ENCODE measurements at regions not wholly inside any gene's neighbourhood (a gene's known extent, or its start where the extent isn't known, plus 50 kb on each side); places are given as distances from the start of the nearest gene placed in this dataset.

GRCh38 chr16:79296491-79296890, 304.0 kb downstream of the MAF start:
- no peaks in the 10 kb centered on the region for H3K9me3 ChIP-seq
- TF ChIP-seq CTCF (IDR thresholded peaks at IDR 0.05) (no peak), POLR2A (IDR thresholded peaks at IDR 0.05) (no peak)
- 73% methylated on average over 4 of the region's 4 CpGs for WGBS (ENCODE audit: insufficient coverage, low coverage, low lambda C conversion rate, missing lambda C conversion rate)
- ATAC-seq, result no peak
- no peak for DNase-seq
- H3K36me3 ChIP-seq, result no peaks in the 10 kb centered on the region
- H3K4me3 ChIP-seq, result no peak overlapping the region
- intact Hi-C loops (cut with DNase I), result no loop called here
- no peak overlapping the region for H3K27ac ChIP-seq
- peaks cover 0 to 7% (median 0%) of the 10 kb centered on the region in 4 donors for H3K4me1 ChIP-seq
- no peaks in the 10 kb centered on the region for H3K27me3 ChIP-seq

- Histone ChIP-seq H3K4me1 (peaks cover 0 to 7% (median 0%) of the 10 kb centered on the region in 4 donors), H3K36me3 (no peaks in the 10 kb centered on the region), H3K4me3 (no peak overlapping the region), H3K9me3 (no peaks in the 10 kb centered on the region), H3K27me3 (no peaks in the 10 kb centered on the region), H3K27ac (no peak overlapping the region)
- DNase-seq, result no peak
- WGBS (ENCODE audit: insufficient coverage, low coverage, low lambda C conversion rate, missing lambda C conversion rate), result 88% methylated on average over 2 of the region's 5 CpGs
- no peak for ATAC-seq
- intact Hi-C loops (cut with DNase I), result no loop called here
- TF ChIP-seq CTCF (IDR thresholded peaks at IDR 0.05) (no peak), POLR2A (IDR thresholded peaks at IDR 0.05) (no peak)
Measured at GRCh38 chr16:79295746-79296145, 304.8 kb downstream of the MAF start.

- DNase-seq (no peak), ATAC-seq (no peak)
- 74% methylated on average over 8 of the region's 8 CpGs for WGBS (ENCODE audit: insufficient coverage, low coverage, low lambda C conversion rate, missing lambda C conversion rate)
- H3K9me3 ChIP-seq, result no peaks in the 10 kb centered on the region
- no peak for TF ChIP-seq CTCF (IDR thresholded peaks at IDR 0.05)
- TF ChIP-seq POLR2A (IDR thresholded peaks at IDR 0.05), result no peak
- H3K4me1 ChIP-seq, result peaks cover 0 to 7% (median 0%) of the 10 kb centered on the region in 4 donors
- H3K4me3 ChIP-seq, result no peak overlapping the region
- H3K27me3 ChIP-seq, result no peaks in the 10 kb centered on the region
- no peak overlapping the region for H3K27ac ChIP-seq
- intact Hi-C loops (cut with DNase I), result no loop called here
- no peaks in the 10 kb centered on the region for H3K36me3 ChIP-seq
Measured at GRCh38 chr16:79295162-79295561, 305.4 kb downstream of the MAF start.

- Histone ChIP-seq H3K4me3 (no peak overlapping the region), H3K4me1 (peaks cover 0 to 7% (median 0%) of the 10 kb centered on the region in 4 donors), H3K27me3 (no peaks in the 10 kb centered on the region), H3K36me3 (no peaks in the 10 kb centered on the region), H3K9me3 (no peaks in the 10 kb centered on the region), H3K27ac (no peak overlapping the region)
- peak in 1 of 3 donors; percentile 64 for DNase-seq
- 35% methylated on average over 2 of the region's 2 CpGs for WGBS (ENCODE audit: insufficient coverage, low coverage, low lambda C conversion rate, missing lambda C conversion rate)
- ATAC-seq, result peak; percentile 97 to 99 (median 99)
- intact Hi-C loops (cut with DNase I), result no loop called here
- TF ChIP-seq POLR2A (IDR thresholded peaks at IDR 0.05) (no peak), CTCF (IDR thresholded peaks at IDR 0.05) (no peak)
Measured at GRCh38 chr16:79294568-79294967, 306.0 kb downstream of the MAF start.
